BJ (cell line): ENCODE measurements at regions not wholly inside any gene's neighbourhood (a gene's known extent, or its start where the extent isn't known, plus 50 kb on each side); places are given as distances from the start of the nearest gene placed in this dataset.

Experiments used
- CTCF ChIA-PET: fragments of 350-600 bp; formaldehyde crosslinking; extraction: SDS; loops from one replicate; lab custom pipeline; 2021; ENCODE audit warnings: antibody characterized with exemption, inconsistent platforms; lab: Yijun Ruan, JAX
- POLR2A ChIA-PET: fragments of 300-600 bp; sonication (Branson Sonifier 250); formaldehyde crosslinking; extraction: SDS; loops from one replicate; lab custom pipeline; 2021; ENCODE audit warnings: antibody characterized with exemption; lab: Charles Lee
- DNase-seq: peaks from one replicate; pipeline ENCODE4 v3.0.0-alpha.2; 2011; ENCODE audit warnings: low read depth
- H3K27me3 ChIP-seq: 2 replicates; pipeline ENCODE4 v1.6.0; 2011; ENCODE audit warnings: low read length; ENCODE audit not compliant: control insufficient read depth, insufficient read depth
- H3K36me3 ChIP-seq: 2 replicates; pipeline ENCODE4 v1.5.1; 2011; ENCODE audit warnings: low read length; ENCODE audit not compliant: control insufficient read depth, insufficient read depth
- H3K4me3 ChIP-seq: 2 replicates; pipeline ENCODE4 v1.5.1; 2011; ENCODE audit warnings: low read depth, mild to moderate bottlenecking, control low read depth, low read length
- CTCF ChIP-seq: IDR thresholded peaks from 2 replicates; pipeline ENCODE4 v1.5.1; 2011; ENCODE audit warnings: low read depth, mild to moderate bottlenecking, control low read depth, inconsistent platforms, low read length, moderate library complexity; ENCODE audit not compliant: insufficient read depth

- TF ChIP-seq CTCF = no peak
- ChIA-PET CTCF (interaction anchor here (0.8 kb wide), 1 partner anchor 9 kb away, joined by 3 read pairs; no protein-coding TSS in a partner anchor), POLR2A (no interaction called here)
- Histone ChIP-seq H3K36me3 (no peaks in the 10 kb centered on the region), H3K4me3 (no peak overlapping the region), H3K27me3 (no peaks in the 10 kb centered on the region)
- DNase-seq = no peak
Measured at GRCh38 chr10:20976891-20977290, 79.8 kb upstream of the NEBL start.

- no peak overlapping the region for H3K4me3 ChIP-seq
- TF ChIP-seq CTCF = no peak
- CTCF ChIA-PET = no interaction called here
- H3K27me3 ChIP-seq = no peaks in the 10 kb centered on the region
- POLR2A ChIA-PET = no interaction called here
- DNase-seq = no peak
- H3K36me3 ChIP-seq = no peaks in the 10 kb centered on the region
Measured at GRCh38 chr10:20976390-20976789, 79.3 kb upstream of the NEBL start.

DNA sequence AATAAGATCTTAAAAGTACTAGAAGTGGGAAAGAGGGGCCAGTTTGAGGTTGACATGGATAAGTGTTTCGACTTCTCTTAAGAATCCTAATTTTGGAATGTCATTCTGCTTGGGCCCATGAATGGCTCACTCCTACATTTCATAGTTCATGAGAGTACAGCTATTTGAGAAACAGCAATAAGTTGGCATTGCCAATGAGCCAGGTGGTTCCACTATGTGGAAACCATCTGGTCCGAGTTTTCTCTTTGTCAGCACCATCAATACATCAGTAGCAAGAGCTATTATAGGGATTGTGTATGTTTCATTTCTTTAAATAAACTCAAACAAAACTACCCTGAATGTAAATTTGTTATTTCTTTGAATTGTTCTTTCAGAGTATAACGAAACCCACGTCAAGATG lies 78.1 kb upstream of the NEBL start:
- ChIA-PET CTCF (no interaction called here), POLR2A (no interaction called here)
- TF ChIP-seq CTCF = no peak

GRCh38 chr10:20972925-20973324 lies 75.8 kb upstream of the NEBL start:
- H3K27me3 ChIP-seq = no peaks in the 10 kb centered on the region
- ChIA-PET POLR2A (no interaction called here), CTCF (no interaction called here)
- H3K36me3 ChIP-seq = no peaks in the 10 kb centered on the region
- no peak for DNase-seq
- TF ChIP-seq CTCF = no peak
- no peak overlapping the region for H3K4me3 ChIP-seq

More for the DNA sequence above, 78.1 kb upstream of the NEBL start:
- DNase-seq = no peak
- Histone ChIP-seq H3K4me3 (no peak overlapping the region), H3K27me3 (no peaks in the 10 kb centered on the region), H3K36me3 (no peaks in the 10 kb centered on the region)

GRCh38 chr10:20971901-20972300 lies 74.8 kb upstream of the NEBL start:
- ChIA-PET CTCF (no interaction called here), POLR2A (no interaction called here)

More at GRCh38 chr10:20971901-20972300, 74.8 kb upstream of the NEBL start:
- DNase-seq = no peak
- Histone ChIP-seq H3K36me3 (no peaks in the 10 kb centered on the region), H3K27me3 (no peaks in the 10 kb centered on the region), H3K4me3 (no peak overlapping the region)
- no peak for TF ChIP-seq CTCF
